GM19240 (cell line): ENCODE measurements at regions not wholly inside any gene's neighbourhood (a gene's known extent, or its start where the extent isn't known, plus 50 kb on each side); places are given as distances from the start of the nearest gene placed in this dataset.

Experiments used
- DNase-seq: peaks from one replicate; pipeline ENCODE4 v3.0.0; 2011; ENCODE audit warnings: low spot score; ENCODE audit not compliant: insufficient read length

DNA sequence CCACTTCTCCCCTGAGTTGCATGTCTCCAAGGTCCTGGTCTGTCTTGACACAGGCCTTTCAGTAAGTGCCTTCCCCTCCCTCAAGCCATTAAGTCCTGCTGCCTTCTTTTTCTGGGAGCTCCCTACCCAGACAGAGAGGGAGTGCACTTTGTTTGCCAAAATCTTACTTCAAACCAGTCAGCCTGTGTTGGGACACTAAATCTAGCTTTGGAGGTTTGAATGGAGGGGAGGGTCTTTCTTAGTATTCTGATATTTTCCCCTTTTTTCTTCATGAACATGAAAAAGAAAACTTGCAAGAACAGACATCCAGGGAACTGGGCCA lies 170.7 kb upstream of the PMEPA1 start:
- DNase-seq, result no peak

DNA sequence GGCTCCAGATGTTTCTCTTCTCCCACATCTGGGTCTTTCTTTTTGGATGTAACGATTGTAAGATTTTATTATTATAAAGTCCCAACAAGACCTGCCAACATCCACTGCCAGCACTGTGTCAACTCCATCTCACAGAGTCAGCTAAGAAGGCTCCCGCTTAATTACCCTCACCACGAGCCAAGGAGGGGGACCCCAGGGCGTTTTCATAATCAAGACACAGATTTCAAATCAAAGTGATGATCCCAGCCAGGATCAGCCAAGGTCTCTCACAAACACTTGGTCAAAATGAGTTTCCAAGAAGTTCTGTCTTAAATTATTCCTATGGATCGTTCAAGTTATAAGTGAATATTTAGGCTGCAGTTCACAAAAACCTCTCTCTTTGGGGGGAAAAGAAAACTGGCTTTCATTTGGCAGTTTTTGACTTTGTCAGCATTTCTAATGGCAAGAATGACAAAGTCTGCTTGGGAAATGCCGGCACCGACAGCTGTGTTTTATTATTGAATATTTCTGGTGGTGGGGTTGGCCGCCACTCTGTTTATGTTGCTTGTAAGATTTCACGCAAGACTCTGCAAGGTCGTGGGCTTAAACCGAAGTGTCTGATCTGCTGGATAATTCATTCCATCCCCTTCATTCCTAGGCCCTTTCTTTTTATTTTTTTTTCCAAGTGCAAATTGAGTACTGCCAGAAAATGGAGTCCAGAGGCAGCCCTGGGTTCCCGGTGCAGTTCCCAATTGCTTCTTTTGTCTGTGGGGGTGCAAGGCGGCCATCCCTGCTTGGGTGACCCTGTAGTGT lies 170.2 kb upstream of the PMEPA1 start:
- no peak for DNase-seq

DNA sequence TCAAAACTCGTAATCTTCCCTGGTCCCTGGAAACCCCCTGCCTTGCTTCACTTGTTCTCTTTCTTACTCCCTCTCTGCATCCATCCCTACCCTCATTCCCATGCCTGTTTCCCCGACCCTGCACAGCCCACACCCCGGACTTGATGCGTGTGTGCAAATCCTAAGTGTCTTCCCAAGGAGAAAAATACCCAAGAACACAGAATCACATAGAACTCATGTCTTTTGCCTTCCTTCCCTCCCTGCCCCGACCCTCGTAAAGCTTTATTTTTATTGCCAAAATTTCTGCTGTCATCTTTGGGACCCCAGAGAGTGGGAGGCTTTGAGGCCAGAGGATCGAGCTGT lies 169.6 kb upstream of the PMEPA1 start:
- no peak for DNase-seq

DNA sequence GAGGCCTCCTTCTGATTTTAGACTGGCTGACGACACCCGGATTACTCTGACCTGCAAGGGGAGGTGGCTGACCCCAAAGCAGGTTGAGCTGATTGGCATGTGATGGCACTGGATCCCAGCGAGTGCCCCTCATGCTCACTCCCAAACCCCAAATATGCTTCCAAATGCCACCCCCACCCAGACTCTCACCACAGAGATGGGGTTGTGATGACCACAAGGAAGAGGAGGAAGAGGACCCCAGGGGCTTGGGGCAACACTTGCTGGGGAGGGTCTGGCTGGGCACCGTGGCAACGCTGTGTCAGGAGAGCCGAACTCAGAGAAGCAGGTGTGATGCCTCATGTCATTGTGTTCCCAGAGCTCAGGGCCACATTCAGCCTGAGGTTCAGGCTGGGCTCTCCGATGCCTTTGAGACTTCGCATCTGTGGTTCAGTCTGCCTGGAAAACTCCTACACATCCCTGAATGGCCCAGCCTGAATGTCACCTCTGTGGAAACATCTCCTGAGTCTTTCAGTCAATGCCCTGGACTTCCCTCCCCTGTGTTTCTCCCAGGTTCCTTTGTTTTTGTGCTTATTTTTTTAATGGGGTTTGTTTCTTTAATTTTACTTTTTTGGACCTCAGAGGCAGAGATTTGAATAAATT lies 169.1 kb upstream of the PMEPA1 start:
- DNase-seq, result no peak

DNA sequence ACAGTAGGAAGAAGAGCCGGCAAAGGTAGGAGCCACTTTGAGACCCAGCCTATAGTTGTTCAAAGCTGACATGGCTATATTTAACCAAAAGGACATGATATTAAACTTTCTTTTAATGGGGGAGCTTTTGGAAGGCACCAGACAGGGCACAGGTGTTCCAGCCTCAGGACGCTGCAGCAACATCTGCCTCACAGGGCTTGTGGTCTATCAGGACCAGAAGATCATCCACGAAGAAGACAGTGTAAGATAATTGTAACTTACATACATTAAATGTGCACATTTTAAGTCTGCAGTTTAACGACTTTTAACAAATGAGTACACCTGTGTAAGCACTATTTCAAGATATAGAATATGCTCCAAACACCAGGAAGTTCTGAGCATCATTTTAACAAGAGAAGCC lies 168.2 kb upstream of the PMEPA1 start:
- DNase-seq, result no peak

DNA sequence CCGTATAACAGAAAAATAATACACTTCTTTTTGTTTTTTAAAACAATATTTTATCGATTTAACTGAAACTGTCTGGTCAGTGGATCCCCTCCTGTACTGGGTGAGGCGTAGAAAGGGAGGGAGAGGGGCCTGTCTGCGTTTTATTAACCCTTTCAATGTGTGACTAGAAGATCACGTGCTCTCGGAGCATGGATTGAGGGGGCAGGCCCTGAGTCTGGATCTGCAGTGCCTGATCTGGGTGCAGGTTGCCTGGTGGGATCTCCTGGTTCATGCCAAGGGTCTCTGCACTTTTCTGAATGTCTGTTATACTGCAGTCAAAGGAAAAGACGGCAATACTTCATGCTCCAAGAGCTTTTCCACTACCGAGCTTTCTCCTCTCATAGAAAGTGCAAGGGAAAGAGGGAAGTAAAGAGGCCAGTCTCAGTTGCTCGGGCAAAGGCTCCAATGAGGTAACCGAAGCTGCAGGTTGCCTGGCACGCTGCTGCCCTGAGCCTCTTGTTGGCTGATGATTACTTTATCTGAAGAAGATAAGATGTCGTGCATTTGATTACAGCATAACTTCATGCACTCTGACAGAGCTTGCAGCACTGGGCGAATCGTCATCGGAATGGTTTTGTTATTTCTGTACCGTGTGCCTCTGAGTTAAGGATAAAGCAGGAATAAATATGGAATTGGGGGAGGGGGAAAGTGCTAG lies 167.5 kb upstream of the PMEPA1 start:
- DNase-seq, result no peak

DNA sequence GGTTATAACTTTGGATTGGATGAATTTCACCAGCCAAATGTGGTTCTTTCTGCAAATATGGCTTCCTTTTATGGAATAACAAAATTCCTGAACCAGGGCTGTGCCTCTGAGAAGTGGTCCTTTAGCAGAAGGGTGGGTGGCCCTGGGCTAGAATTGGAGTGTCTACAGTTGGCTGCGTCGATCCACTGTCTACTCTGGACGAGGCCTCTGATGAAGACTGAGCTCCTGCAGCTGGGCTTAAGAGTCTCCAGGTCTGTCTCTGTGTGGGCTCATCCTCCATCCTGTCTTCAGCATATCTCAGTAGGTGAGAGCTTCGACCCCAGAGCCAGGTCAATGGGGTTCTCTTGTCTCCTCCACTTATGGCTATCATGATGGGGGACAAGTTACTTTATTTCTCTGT lies 166.3 kb upstream of the PMEPA1 start:
- no peak for DNase-seq

DNA sequence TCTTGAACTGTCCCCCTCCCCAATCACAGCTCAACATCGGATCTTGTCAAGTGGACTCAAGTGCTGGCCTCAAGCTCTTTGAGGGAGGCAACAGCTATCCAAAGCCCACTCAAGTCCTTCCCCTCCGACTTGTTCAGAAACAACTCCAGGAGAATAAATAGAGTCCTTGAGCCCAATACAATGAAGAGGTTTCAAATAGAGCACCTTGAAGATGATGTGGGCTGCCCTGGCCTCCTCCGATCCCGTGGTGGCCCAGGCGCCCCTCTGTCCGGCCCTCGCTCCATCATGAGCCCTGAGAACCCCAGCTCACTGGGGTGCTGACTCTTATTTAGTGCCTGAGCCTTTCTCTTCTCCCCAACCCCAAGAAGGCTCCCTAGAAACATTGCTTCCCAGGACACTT lies 164.3 kb upstream of the PMEPA1 start:
- no peak for DNase-seq

DNA sequence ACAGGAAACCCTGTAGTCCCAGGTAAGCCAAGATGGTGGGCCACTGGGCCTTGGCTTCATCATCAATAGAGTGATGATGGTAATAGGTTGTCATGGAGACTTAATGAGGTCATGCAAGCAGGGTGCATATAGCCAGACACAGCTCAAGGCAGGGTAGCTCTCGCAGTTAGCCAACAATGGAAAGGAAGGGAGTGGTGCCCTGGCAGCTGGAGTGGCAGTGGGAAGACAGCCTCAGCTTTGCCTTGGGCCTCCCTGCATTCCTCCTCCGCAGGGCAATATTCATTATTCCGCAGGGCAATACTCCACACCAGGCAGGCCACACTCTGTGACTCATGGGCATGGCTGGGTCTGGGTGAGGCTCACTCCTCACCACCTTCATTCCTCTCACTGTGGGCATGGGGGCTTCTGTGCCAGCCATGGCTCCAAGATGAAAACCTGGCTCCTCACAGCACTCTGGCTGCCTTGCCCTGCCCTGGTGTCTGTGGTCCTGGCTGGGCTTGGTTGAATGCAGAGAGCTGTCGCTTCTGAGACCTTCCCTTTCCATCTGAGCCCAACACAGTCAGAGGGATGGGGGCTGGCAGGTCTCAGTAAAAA lies 163.1 kb upstream of the PMEPA1 start:
- no peak for DNase-seq

DNA sequence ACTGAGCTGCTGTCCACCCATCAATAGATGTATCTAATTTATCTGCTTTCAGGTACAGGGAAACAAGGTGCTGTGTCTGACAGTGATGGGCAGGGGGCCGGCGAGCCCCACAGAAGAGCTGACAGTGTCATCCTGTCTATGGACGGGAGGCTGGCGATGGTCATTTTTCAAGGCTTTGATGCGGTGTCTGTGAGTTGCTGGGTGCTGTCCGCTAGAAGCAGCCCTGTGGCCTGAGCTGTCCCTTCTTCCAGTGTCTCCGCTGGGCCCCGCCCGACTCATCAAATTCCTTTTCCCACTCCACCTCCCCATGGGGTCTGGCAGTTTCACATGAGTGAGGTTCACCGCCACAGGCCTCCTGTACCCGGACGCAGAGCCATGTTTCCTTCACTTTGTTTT lies 161.4 kb upstream of the PMEPA1 start:
- DNase-seq, result no peak

DNA sequence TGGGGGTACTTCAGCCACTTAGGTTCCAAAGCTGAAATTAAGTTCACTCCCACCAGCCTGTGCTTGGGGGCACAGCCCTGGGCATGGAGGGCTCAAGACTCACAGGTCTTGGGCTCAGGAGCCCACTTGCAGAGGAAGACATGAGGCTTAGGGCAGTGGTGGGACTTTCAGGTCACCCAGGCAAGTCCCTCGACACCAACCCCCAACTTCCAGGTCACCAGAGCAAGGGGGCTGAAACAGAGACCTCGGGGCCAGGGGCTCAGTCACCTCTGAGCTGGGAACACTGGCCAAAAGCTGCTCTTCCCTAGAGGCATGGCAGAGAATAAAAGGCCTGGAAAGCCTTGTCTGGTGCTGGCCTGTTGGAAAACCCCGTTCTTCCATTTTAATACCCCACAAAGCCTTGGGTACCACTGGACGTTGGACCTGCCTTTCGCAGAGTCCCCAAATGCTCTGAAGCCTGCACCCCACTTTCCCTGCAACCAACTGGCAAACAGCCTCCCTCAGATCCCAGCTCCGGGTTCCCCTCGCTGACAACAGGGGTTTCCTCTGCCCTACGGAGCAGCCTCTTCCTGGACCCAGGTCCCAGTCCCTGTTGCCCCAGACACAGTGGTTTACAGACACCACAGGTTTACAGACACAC lies 160.9 kb upstream of the PMEPA1 start:
- DNase-seq, result no peak

DNA sequence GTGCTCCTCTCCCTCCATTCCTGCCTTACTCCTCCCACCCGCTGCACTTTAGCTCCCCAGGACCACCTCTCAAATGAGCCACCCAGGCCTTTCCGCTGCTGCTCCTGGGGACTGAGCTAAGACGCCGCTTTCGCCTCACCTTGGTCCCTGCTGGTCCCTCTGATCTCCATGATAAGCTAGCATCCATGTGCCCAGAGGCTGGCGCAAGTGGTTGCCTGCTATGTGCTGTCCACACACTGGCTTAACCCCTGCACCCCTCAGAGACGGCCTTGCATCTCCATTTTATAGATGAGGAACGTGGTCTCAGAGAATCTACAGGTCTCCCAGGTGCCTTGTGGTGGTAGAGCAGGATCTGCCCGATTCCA lies 160.1 kb upstream of the PMEPA1 start:
- no peak for DNase-seq

DNA sequence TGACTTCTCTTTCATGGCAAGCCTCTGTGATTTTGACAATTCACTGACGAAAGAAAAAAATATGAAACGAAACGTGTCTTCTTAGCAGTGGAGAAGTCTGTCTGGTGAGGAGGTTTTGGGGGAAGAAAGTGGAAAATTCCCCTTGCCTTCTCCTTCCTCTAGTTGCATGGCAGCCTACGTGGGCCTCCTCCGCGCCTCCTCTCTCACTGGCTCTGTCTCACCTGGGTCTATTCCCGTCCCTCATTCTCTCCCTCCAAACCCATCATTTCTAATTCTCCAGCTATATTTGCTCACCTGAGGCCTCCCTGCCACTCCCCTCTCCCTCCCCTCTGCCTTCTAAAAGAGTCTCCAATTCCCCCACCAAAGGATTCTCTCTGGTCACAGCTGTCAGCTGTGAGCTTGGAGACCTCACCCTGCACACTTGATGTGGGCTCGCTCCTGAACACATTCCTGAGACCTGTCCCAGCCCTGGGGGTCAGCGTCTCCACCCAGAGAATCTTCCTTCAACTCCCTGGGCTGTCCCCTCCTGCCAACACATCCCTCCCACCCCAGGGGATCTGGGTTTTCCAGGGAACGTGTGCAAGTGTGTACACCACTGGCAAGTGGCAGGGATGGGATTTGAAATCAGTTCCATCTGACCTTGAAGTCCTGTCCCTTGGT lies 159.6 kb upstream of the PMEPA1 start:
- DNase-seq, result no peak

DNA sequence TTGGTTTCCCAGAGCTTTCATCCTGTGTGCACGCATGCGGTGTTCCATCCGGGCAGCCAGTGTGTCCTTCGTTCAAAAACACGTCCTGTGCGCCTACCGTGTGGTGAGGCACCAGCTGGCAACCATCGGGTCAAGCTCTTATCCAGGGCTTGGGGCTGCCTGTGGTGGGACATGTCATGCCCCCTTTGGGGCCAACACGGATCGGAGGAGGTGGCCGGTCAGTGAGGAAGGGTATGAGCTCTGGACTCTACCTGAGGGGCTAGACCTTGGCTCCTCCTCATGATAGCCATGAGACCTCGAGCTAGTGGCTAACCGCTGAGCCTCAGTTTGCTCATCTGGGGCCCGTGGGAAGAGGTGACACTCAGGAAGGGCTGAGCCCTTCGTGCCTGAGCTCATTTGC lies 158.5 kb upstream of the PMEPA1 start:
- DNase-seq, result no peak

DNA sequence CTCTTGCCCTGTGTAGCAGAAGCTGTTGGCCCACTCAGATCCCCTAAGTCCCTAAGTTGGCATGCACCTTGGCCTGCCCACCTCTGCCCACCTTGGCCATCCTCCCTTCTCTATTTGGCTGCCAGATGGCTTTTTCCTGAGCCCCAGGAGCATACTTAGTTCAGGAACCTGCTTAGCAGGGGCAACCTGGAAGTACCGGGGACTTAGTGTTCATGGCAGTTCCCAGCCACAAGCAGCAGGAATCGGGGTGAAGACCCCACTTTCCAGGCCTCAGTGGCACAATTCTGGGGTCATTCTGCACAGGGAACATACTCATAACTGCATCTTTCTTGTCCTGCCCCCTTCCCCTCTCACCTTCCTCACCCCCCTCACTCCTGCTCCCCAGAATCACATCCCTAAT lies 158.0 kb upstream of the PMEPA1 start:
- DNase-seq, result no peak

DNA sequence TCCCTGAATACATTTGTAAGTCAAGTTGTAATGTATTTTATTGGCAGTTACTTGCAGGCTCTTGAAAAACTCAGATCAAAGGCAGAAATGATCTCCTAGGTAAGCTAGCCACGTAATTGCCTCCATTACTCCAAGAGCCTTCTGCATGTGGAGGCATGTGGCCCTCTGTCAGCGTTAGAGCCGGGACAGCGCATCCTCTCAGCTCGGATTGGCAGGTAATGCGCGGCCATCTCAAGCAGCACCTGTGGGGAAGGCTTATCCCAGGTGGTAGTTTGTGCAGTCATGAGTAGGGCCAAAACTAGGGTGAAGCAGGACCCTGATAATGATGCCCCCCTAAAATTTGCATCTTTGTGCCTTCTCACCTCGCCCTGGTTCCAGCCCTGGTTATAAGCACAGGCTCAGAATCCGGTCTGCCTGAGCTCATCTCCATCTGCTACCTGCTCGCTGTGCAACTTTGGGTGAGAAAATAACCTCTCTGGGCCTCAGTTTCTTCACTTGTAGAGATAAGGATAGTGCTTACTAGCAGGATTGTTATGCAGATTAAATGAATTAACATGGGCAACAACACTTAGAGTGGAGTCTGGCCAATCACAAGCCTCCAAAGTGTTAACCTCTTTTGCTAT lies 157.5 kb upstream of the PMEPA1 start:
- no peak for DNase-seq

DNA sequence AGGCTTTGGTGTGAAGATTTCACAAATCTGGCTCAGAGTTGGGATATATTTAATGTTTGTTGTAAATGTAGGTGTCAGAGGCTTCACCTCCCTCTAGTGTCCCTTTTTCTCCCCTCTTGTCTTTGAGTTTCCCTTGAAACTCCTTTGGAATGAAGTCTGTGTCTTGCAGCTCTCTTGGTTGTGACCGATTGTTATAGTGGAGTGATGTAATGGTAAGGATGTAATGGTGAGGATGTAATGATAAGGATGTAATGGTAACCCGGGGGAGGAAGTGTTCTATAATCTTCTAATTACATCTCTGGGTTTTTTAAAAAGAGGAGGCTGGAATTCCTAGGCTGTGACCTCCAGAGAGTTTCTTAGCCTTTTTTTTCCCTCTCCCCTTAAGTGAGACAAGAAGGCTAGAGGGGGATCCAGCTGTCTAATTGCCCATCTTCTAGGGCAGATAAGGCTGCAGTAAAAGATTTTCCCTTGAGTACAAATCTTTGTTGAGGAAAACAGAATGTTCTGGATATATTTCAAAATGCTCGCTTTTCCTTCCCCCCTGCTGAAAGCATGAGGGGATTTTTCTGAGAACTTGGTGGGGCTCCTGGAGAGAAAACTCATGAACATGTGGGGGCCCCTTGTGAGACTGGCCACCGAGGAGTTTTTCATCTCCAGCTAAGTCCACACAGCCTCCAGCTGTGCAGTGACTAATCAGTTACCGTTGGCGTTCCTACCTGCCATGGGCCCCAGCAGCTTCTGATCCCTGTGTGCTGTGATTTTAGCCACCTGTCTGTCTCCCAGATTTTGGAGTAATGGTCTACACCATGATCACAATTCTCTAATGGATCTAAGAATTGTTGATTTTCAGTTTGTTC lies 156.7 kb upstream of the PMEPA1 start:
- no peak for DNase-seq

DNA sequence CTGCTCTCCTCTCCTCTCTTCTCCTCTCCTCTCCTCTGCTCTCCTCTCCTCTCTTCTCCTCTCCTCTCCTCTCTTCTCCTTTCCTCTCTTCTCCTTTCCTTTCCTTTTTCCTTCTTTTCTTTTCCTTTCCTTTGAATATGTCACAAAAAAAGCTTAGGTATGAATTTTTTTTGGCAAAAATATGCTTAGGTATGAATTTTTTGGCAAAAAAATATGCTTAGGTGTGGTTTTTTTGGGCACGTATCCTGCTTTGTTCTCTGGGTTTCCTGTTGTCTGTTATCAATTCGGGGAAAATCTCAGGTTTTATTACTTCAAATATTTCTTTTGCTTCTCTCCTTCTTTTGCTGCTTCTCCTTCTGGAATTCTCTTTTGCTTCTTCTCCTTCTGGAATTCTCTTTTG lies 155.5 kb upstream of the PMEPA1 start:
- DNase-seq, result no peak

DNA sequence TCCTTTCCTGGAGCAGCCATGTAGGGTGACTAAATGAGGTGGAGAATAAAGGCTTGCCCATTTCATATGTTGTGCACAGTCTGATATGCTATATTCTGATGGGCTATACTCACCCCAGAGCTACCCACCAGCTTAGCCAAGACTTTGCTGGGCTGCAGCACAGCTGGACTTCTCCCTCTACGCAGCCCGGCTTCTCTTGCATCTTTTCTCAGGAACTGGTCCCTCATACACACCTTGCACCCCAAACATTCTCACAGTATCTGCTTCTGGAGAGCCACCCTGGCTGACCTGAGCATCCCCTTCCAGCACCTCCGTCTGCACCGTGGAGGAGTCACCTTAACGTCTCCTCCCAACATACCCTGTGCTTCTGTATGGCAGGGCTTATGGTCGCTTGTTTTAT lies 150.8 kb upstream of the PMEPA1 start:
- DNase-seq, result no peak

DNA sequence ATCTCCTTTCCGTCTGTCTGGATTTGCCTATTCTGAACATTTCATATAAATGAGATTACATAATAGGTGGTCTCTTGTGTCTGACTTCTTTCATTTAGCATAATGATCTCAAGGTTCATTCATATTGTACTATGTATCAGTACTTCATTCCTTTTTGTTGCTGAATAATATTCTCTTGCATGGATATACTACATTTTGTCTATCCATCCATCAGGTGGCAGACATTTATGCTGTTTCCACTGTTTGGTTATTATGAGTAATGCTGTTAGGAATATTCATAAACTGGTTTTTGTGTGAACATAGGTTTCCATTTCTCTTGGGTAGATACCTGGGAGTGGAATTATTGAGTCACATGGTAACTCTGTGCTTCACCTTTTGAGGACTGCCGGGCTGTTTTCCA lies 148.2 kb upstream of the PMEPA1 start:
- DNase-seq, result no peak
